Eye (tissue), 1 donor: ENCODE measurements at regions not wholly inside any gene's neighbourhood (a gene's known extent, or its start where the extent isn't known, plus 50 kb on each side); places are given as distances from the start of the nearest gene placed in this dataset.

Experiments used
- DNase-seq: peaks from one replicate; pipeline ENCODE4 v3.0.0-alpha.2; 2015

- DNase-seq = no peak
Observed at GRCh38 chr2:42849311-42849710, 56.9 kb upstream of the HAAO start.

GRCh38 chr2:42848726-42849290, 56.4 kb upstream of the HAAO start:
- DNase-seq = no peak

- no peak for DNase-seq
Observed at GRCh38 chr2:42848265-42848664, 55.9 kb upstream of the HAAO start.

GRCh38 chr2:42847596-42848151, 55.3 kb upstream of the HAAO start:
- DNase-seq = no peak

GRCh38 chr2:42846932-42847595, 54.7 kb upstream of the HAAO start:
- no peak for DNase-seq

- DNase-seq = no peak
Observed at GRCh38 chr2:42846026-42846425, 53.6 kb upstream of the HAAO start.

GRCh38 chr2:42844901-42845821, 52.8 kb upstream of the HAAO start:
- DNase-seq = peak; percentile 65

- no peak for DNase-seq
Observed at GRCh38 chr2:42844366-42844765, 52.0 kb upstream of the HAAO start.

- DNase-seq = no peak
Observed at GRCh38 chr2:42843611-42844010, 51.2 kb upstream of the HAAO start.

GRCh38 chr2:42843131-42843530, 50.7 kb upstream of the HAAO start:
- no peak for DNase-seq

- DNase-seq = no peak
Observed at GRCh38 chr2:42842466-42842865, 50.1 kb upstream of the HAAO start.
